Suprapubic skin (tissue), 4 donors: ENCODE measurements at regions not wholly inside any gene's neighbourhood (a gene's known extent, or its start where the extent isn't known, plus 50 kb on each side); places are given as distances from the start of the nearest gene placed in this dataset.

Experiments
- DNase-seq, 2 donors: peaks; one replicate each; pipeline ENCODE4 v3.0.0-alpha.2; 2019; ENCODE audit warnings: low spot score in 2 of 2
- H3K27ac ChIP-seq: fragments of 200-600 bp; sonication (generic); one replicate; pipeline ENCODE4 v1.5.1; 2019
- H3K27me3 ChIP-seq: fragments of 200-600 bp; sonication (generic); one replicate; pipeline ENCODE4 v1.5.1; 2019
- H3K36me3 ChIP-seq: fragments of 200-600 bp; sonication (generic); one replicate; pipeline ENCODE4 v1.5.1; 2019
- H3K4me1 ChIP-seq: fragments of 200-600 bp; sonication (generic); one replicate; pipeline ENCODE4 v1.5.1; 2019
- H3K4me3 ChIP-seq: fragments of 200-600 bp; sonication (generic); one replicate; pipeline ENCODE4 v1.5.1; 2019; ENCODE audit warnings: mild to moderate bottlenecking
- H3K9me3 ChIP-seq: fragments of 200-600 bp; sonication (generic); one replicate; pipeline ENCODE4 v1.5.1; 2019
- EP300 ChIP-seq: sonication (generic); formaldehyde crosslinking; IDR thresholded peaks from one replicate; pipeline ENCODE4 v1.6.1; 2017; ENCODE audit warnings: antibody characterized with exemption
- POLR2A ChIP-seq, 2 donors: fragments of 450-650 bp; IDR thresholded peaks; one replicate each; pipeline ENCODE4 v1.6.1; 2017; ENCODE audit warnings: antibody characterized with exemption in 2 of 2, mild to moderate bottlenecking in 2 of 2, moderate library complexity in 2 of 2
- POLR2AphosphoS5 ChIP-seq, 3 donors: sonication (generic); formaldehyde crosslinking; IDR thresholded peaks; one replicate each; pipeline ENCODE4 v1.6.1; 2017; ENCODE audit warnings: antibody characterized with exemption in 3 of 3
- WGBS: methylation state at CpG from one replicate; pipeline ENCODE4 v1.1.5; 2018; 5-methylcytosine and 5-hydroxymethylcytosine counted together
- TF ChIP-seq, protein P1 (sequence below), 2 donors: fragments of 200-600 bp in 1 of 2; fragments of 450-650 bp in 1 of 2; sonication (generic) in 1 of 2; IDR thresholded peaks; one replicate each; pipeline ENCODE4 v1.5.1; 2016 to 2019; ENCODE audit warnings: antibody characterized with exemption in 2 of 2, mild to moderate bottlenecking in 1 of 2, moderate library complexity in 1 of 2

DNA sequence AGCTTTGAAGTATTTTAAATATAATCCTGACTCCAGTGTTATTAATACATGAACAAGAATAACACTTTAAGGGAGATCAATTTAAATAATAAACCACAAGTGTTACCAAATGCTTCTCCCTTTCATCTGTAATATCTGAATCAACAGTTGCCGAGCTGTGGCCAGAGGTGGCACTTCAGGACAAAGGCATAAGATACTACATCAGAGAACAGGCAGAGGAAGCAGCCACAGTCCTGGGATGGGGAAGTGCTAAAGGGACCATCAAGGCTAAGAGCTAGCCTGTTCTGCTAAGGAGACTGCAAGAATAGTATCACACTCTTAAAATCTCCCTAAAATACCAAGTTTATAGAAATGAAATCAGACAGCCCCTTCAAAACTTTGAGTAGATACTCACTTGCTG is 378.2 kb upstream of the PRKCQ start:
- TF ChIP-seq POLR2AphosphoS5 (IDR thresholded peaks at IDR 0.05) (no peak), POLR2A (IDR thresholded peaks at IDR 0.05) (no peak), EP300 (no peak)
- TF ChIP-seq, protein P1, sequence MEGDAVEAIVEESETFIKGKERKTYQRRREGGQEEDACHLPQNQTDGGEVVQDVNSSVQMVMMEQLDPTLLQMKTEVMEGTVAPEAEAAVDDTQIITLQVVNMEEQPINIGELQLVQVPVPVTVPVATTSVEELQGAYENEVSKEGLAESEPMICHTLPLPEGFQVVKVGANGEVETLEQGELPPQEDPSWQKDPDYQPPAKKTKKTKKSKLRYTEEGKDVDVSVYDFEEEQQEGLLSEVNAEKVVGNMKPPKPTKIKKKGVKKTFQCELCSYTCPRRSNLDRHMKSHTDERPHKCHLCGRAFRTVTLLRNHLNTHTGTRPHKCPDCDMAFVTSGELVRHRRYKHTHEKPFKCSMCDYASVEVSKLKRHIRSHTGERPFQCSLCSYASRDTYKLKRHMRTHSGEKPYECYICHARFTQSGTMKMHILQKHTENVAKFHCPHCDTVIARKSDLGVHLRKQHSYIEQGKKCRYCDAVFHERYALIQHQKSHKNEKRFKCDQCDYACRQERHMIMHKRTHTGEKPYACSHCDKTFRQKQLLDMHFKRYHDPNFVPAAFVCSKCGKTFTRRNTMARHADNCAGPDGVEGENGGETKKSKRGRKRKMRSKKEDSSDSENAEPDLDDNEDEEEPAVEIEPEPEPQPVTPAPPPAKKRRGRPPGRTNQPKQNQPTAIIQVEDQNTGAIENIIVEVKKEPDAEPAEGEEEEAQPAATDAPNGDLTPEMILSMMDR (IDR thresholded peaks at IDR 0.05), result no peak
- Histone ChIP-seq H3K9me3 (no peaks in the 10 kb centered on the region), H3K4me1 (no peaks in the 10 kb centered on the region), H3K27ac (no peak overlapping the region), H3K36me3 (no peaks in the 10 kb centered on the region), H3K4me3 (no peak overlapping the region), H3K27me3 (no peaks in the 10 kb centered on the region)
- no peak for DNase-seq
- WGBS, result 23% methylated on average over 1 of the region's 1 CpG

DNA sequence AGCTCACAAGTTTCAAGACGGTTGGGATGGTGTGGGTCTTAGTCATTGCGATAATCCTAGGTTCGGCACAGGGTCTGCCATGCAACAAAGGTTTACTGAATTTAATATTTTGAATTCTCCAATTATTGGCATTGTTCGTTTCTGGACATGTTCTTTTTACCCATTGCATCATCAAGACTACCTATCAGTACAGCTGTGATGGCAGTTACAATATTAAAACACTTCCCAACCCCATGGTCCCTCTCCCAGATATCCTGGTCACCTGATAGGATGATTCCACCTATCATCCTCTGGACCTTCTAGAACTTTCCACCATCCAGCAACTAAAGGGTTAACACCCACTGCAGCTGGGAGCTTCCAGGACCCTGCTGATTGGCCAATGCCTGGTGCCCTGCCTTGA is 377.8 kb upstream of the PRKCQ start:
- H3K36me3 ChIP-seq, result no peaks in the 10 kb centered on the region
- no peaks in the 10 kb centered on the region for H3K27me3 ChIP-seq
- no peak for TF ChIP-seq POLR2A (IDR thresholded peaks at IDR 0.05)
- TF ChIP-seq, protein P1 (IDR thresholded peaks at IDR 0.05), result no peak
- no peak for TF ChIP-seq POLR2AphosphoS5 (IDR thresholded peaks at IDR 0.05)
- TF ChIP-seq EP300, result no peak
- DNase-seq, result no peak
- H3K27ac ChIP-seq, result no peak overlapping the region
- no peak overlapping the region for H3K4me3 ChIP-seq
- H3K9me3 ChIP-seq, result no peaks in the 10 kb centered on the region
- H3K4me1 ChIP-seq, result no peaks in the 10 kb centered on the region
- WGBS, result 68% methylated on average over 4 of the region's 4 CpGs

GRCh38 chr10:6956562-6956961 is 376.5 kb upstream of the PRKCQ start:
- Histone ChIP-seq H3K27ac (no peak overlapping the region), H3K36me3 (no peaks in the 10 kb centered on the region), H3K4me1 (no peaks in the 10 kb centered on the region), H3K9me3 (no peaks in the 10 kb centered on the region), H3K27me3 (no peaks in the 10 kb centered on the region), H3K4me3 (no peak overlapping the region)
- no peak for DNase-seq
- TF ChIP-seq, protein P1 (IDR thresholded peaks at IDR 0.05), result no peak
- no peak for TF ChIP-seq EP300
- no peak for TF ChIP-seq POLR2AphosphoS5 (IDR thresholded peaks at IDR 0.05)
- TF ChIP-seq POLR2A (IDR thresholded peaks at IDR 0.05), result no peak
- 50% methylated on average over 3 of the region's 3 CpGs for WGBS

DNA sequence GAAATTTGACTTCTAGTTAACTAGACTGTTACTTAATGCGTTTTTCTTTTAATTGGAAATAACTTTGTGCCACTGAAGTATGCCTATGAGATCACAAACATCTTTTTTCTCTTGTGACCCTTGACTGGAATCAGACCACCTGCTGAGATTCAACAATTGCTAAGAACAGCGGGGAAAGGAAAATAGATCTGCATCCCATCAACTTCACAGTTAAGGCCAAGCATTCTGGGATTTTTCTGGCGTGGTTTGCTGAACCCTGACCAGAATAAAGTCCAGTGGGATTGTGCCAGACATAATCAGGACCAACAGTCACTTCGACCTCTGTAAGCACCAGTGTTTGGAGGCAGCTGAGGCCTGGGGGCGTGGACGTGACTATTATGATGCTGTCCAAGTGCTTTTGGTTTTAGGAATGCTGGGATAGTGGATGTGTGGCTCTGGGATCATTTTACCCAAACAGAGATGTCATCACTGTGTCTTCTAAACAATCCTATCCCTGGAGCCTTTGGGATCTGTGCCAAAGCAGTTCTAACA is 373.3 kb upstream of the PRKCQ start:
- H3K4me1 ChIP-seq, result no peaks in the 10 kb centered on the region
- H3K27me3 ChIP-seq, result no peaks in the 10 kb centered on the region
- H3K4me3 ChIP-seq, result no peak overlapping the region
- 76% methylated on average over 6 of the region's 6 CpGs for WGBS
- DNase-seq, result no peak
- no peaks in the 10 kb centered on the region for H3K36me3 ChIP-seq
- TF ChIP-seq POLR2A (IDR thresholded peaks at IDR 0.05) (no peak), POLR2AphosphoS5 (IDR thresholded peaks at IDR 0.05) (no peak), EP300 (no peak)
- TF ChIP-seq, protein P1 (IDR thresholded peaks at IDR 0.05), result no peak
- no peaks in the 10 kb centered on the region for H3K9me3 ChIP-seq
- no peak overlapping the region for H3K27ac ChIP-seq

- 88% methylated on average over 4 of the region's 4 CpGs for WGBS
- DNase-seq, result no peak
- TF ChIP-seq POLR2AphosphoS5 (IDR thresholded peaks at IDR 0.05) (no peak), EP300 (no peak), POLR2A (IDR thresholded peaks at IDR 0.05) (no peak)
- no peaks in the 10 kb centered on the region for H3K9me3 ChIP-seq
- H3K27ac ChIP-seq, result no peak overlapping the region
- no peaks in the 10 kb centered on the region for H3K27me3 ChIP-seq
- no peaks in the 10 kb centered on the region for H3K36me3 ChIP-seq
- H3K4me3 ChIP-seq, result no peak overlapping the region
- H3K4me1 ChIP-seq, result no peaks in the 10 kb centered on the region
Measured at GRCh38 chr10:6951732-6952131, 371.7 kb upstream of the PRKCQ start.

DNA sequence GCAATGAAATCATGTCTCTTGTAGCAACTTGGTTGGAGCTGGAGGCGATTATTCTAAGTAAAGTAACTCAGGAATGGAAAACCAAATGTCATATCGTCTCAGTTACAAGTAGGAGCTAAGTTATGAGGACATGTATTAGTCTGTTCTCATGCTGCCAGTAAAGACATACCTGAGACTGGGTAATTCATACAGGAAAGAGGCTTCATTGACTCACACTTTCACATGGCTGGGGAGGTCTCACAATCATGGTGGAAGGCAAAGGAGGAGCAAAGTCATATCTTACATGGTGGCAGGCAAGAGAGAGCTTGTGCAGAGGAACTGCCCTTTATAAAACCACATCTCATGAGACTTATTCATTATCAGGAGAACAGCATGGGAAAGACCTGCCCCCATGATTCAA is 370.1 kb upstream of the PRKCQ start:
- TF ChIP-seq, protein P1 (IDR thresholded peaks at IDR 0.05), result no peak
- no peak for TF ChIP-seq POLR2AphosphoS5 (IDR thresholded peaks at IDR 0.05)
- no peak for TF ChIP-seq POLR2A (IDR thresholded peaks at IDR 0.05)
- TF ChIP-seq EP300, result no peak
- Histone ChIP-seq H3K27me3 (no peaks in the 10 kb centered on the region), H3K36me3 (no peaks in the 10 kb centered on the region), H3K4me1 (no peaks in the 10 kb centered on the region), H3K9me3 (no peaks in the 10 kb centered on the region), H3K27ac (no peak overlapping the region), H3K4me3 (no peak overlapping the region)
- no peak for DNase-seq
- 89% methylated on average over 2 of the region's 2 CpGs for WGBS
